ENCODE measurements at regions not wholly inside any gene's neighbourhood (a gene's known extent, or its start where the extent isn't known, plus 50 kb on each side); places are given as distances from the start of the nearest gene placed in this dataset.

DNA sequence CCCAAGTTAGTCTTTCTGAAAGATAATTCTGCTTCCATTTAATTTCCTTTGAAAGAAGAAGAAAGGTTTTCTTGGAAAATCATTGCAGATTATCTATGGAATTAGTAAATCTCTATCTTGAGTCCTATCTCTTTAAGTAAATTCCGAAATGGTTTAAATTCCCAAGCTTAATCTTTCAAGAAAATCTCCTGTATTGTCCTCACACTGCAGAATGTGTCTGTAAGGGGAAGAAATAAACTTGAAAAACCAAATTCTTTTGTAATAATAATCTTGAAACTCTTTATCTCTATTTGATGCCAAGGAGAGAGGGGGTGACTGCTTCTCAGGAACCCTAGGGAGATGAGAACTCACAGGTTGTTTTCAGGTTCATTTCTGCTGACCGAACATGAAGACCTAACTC, 150.8 kb upstream of the ARHGAP28 start:
- TF ChIP-seq ZNF274 (IDR thresholded peaks at IDR 0.05; ENCODE audit: low read depth, low read length) (no peak), YY1 (IDR thresholded peaks at IDR 0.05; ENCODE audit: insufficient read depth, insufficient read length) (no peak), SUZ12 (IDR thresholded peaks at IDR 0.05; ENCODE audit: extremely low read depth, insufficient read depth, insufficient read length) (no peak)

Measured in NT2/D1 (cell line).